ENCODE measurements at regions not wholly inside any gene's neighbourhood (a gene's known extent, or its start where the extent isn't known, plus 50 kb on each side); places are given as distances from the start of the nearest gene placed in this dataset.
A peak's percentile ranks its signal among the peaks of the same experiment; 100 is the strongest.

GRCh38 chr2:200741468-200742202, 70.1 kb upstream of the BZW1 start (continued):
- TF ChIP-seq SNAPC4 (CRISPR knock-in tag; IDR thresholded peaks at IDR 0.05) (0 out of 2 replicates have a peak, but pooled peaks have one; percentile 39), NFKBIZ (CRISPR knock-in tag; IDR thresholded peaks at IDR 0.05) (no peak), ZNF709 (CRISPR knock-in tag; IDR thresholded peaks at IDR 0.05) (0 out of 2 replicates have a peak, but pooled peaks have one; percentile 11), ZNF768 (CRISPR knock-in tag; IDR thresholded peaks at IDR 0.05) (peak; percentile 67; the same call in 1 of the 2 replicates), RXRA (CRISPR knock-in tag; IDR thresholded peaks at IDR 0.05) (peak; percentile 76), RCOR2 (CRISPR knock-in tag; IDR thresholded peaks at IDR 0.05) (0 out of 2 replicates have a peak, but pooled peaks have one; percentile 28), NFE2 (CRISPR knock-in tag; IDR thresholded peaks at IDR 0.05) (no peak), SALL1 (CRISPR knock-in tag; IDR thresholded peaks at IDR 0.05) (peak; percentile 59), SP1 (IDR thresholded peaks at IDR 0.05) (no peak), SP1 (CRISPR knock-in tag; IDR thresholded peaks at IDR 0.05) (peak; percentile 42; the same call in 1 of the 2 replicates), SOX5 (CRISPR knock-in tag; IDR thresholded peaks at IDR 0.05; ENCODE audit: borderline replicate concordance) (peak; percentile 64), ZNF891 (CRISPR knock-in tag; IDR thresholded peaks at IDR 0.05) (0 out of 2 replicates have a peak, but pooled peaks have one; percentile 11)
- TF ChIP-seq, protein P1, sequence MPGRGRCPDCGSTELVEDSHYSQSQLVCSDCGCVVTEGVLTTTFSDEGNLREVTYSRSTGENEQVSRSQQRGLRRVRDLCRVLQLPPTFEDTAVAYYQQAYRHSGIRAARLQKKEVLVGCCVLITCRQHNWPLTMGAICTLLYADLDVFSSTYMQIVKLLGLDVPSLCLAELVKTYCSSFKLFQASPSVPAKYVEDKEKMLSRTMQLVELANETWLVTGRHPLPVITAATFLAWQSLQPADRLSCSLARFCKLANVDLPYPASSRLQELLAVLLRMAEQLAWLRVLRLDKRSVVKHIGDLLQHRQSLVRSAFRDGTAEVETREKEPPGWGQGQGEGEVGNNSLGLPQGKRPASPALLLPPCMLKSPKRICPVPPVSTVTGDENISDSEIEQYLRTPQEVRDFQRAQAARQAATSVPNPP (CRISPR knock-in tag; IDR thresholded peaks at IDR 0.05) = no peak
- TF ChIP-seq, protein P2, sequence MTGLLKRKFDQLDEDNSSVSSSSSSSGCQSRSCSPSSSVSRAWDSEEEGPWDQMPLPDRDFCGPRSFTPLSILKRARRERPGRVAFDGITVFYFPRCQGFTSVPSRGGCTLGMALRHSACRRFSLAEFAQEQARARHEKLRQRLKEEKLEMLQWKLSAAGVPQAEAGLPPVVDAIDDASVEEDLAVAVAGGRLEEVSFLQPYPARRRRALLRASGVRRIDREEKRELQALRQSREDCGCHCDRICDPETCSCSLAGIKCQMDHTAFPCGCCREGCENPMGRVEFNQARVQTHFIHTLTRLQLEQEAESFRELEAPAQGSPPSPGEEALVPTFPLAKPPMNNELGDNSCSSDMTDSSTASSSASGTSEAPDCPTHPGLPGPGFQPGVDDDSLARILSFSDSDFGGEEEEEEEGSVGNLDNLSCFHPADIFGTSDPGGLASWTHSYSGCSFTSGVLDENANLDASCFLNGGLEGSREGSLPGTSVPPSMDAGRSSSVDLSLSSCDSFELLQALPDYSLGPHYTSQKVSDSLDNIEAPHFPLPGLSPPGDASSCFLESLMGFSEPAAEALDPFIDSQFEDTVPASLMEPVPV (CRISPR knock-in tag; IDR thresholded peaks at IDR 0.05) = no peak
- TF ChIP-seq, protein P3, sequence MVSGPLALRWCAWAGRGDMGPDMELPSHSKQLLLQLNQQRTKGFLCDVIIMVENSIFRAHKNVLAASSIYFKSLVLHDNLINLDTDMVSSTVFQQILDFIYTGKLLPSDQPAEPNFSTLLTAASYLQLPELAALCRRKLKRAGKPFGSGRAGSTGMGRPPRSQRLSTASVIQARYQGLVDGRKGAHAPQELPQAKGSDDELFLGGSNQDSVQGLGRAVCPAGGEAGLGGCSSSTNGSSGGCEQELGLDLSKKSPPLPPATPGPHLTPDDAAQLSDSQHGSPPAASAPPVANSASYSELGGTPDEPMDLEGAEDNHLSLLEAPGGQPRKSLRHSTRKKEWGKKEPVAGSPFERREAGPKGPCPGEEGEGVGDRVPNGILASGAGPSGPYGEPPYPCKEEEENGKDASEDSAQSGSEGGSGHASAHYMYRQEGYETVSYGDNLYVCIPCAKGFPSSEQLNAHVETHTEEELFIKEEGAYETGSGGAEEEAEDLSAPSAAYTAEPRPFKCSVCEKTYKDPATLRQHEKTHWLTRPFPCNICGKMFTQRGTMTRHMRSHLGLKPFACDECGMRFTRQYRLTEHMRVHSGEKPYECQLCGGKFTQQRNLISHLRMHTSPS (CRISPR knock-in tag; IDR thresholded peaks at IDR 0.05; ENCODE audit: low read depth) = peak; percentile 84
- TF ChIP-seq, protein P4, sequence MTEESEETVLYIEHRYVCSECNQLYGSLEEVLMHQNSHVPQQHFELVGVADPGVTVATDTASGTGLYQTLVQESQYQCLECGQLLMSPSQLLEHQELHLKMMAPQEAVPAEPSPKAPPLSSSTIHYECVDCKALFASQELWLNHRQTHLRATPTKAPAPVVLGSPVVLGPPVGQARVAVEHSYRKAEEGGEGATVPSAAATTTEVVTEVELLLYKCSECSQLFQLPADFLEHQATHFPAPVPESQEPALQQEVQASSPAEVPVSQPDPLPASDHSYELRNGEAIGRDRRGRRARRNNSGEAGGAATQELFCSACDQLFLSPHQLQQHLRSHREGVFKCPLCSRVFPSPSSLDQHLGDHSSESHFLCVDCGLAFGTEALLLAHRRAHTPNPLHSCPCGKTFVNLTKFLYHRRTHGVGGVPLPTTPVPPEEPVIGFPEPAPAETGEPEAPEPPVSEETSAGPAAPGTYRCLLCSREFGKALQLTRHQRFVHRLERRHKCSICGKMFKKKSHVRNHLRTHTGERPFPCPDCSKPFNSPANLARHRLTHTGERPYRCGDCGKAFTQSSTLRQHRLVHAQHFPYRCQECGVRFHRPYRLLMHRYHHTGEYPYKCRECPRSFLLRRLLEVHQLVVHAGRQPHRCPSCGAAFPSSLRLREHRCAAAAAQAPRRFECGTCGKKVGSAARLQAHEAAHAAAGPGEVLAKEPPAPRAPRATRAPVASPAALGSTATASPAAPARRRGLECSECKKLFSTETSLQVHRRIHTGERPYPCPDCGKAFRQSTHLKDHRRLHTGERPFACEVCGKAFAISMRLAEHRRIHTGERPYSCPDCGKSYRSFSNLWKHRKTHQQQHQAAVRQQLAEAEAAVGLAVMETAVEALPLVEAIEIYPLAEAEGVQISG (CRISPR knock-in tag; IDR thresholded peaks at IDR 0.05) = peak; percentile 62

Measured in HepG2 (cell line).